HepG2 (cell line): ENCODE measurements at regions not wholly inside any gene's neighbourhood (a gene's known extent, or its start where the extent isn't known, plus 50 kb on each side); places are given as distances from the start of the nearest gene placed in this dataset.

Experiments used
- ETV6 ChIP-seq: sonication (generic); formaldehyde crosslinking; conservative IDR thresholded peaks from 2 replicates; pipeline ENCODE4 v1.4.0; 2020; ENCODE audit warnings: missing genetic modification reagents
- HNF4G ChIP-seq, 2 experiments: sonication (generic) in 1 of 2; formaldehyde crosslinking in 1 of 2; IDR thresholded peaks; 2 replicates each; pipeline versions ENCODE4 v1.4.0 to v1.6.1; 2011 to 2020; ENCODE audit warnings: borderline replicate concordance in 2 of 2, low read depth in 2 of 2, mild to moderate bottlenecking in 2 of 2, low read length in 1 of 2, missing genetic modification reagents in 1 of 2, moderate library complexity in 1 of 2
- IKZF1 ChIP-seq: fragments of 450-650 bp; IDR thresholded peaks from 2 replicates; pipeline ENCODE4 v1.7.1; 2016
- RAD51 ChIP-seq: fragments of 450-650 bp; IDR thresholded peaks from 2 replicates; pipeline ENCODE4 v1.6.1; 2016; ENCODE audit warnings: borderline replicate concordance
- TF ChIP-seq, protein P1 (sequence below): sonication (generic); formaldehyde crosslinking; IDR thresholded peaks from 2 replicates; pipeline ENCODE4 v1.4.0; 2020; ENCODE audit warnings: missing genetic modification reagents

GRCh38 chrX:121310820-121311219 lies 263.4 kb downstream of the GLUD2 start:
- TF ChIP-seq HNF4G (IDR thresholded peaks at IDR 0.05; ENCODE audit: borderline replicate concordance, low read depth, low read length) (no peak), HNF4G (CRISPR knock-in tag; IDR thresholded peaks at IDR 0.05; ENCODE audit: borderline replicate concordance, low read depth) (no peak), RAD51 (no peak), ETV6 (CRISPR knock-in tag) (no peak), IKZF1 (no peak)
- TF ChIP-seq, protein P1, sequence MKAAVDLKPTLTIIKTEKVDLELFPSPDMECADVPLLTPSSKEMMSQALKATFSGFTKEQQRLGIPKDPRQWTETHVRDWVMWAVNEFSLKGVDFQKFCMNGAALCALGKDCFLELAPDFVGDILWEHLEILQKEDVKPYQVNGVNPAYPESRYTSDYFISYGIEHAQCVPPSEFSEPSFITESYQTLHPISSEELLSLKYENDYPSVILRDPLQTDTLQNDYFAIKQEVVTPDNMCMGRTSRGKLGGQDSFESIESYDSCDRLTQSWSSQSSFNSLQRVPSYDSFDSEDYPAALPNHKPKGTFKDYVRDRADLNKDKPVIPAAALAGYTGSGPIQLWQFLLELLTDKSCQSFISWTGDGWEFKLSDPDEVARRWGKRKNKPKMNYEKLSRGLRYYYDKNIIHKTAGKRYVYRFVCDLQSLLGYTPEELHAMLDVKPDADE (CRISPR knock-in tag): no peak
